Stimulated activated CD4-positive, alpha-beta T cell treated with anti-CD3 and anti-CD28 coated beads, Interleukin-4, amount 100 ng/mL, for 4 hours (primary cell): ENCODE measurements at regions not wholly inside any gene's neighbourhood (a gene's known extent, or its start where the extent isn't known, plus 50 kb on each side); places are given as distances from the start of the nearest gene placed in this dataset.
"Not testable (repeated sequence)": the region's sequence is repeated elsewhere in the genome, so short reads cannot be mapped to it uniquely, and the experiment has no call there.

ENCODE experiments used
- DNase-seq, 2 experiments: peaks; one replicate each; pipeline ENCODE4 v3.0.0-alpha.2; 2020

- DNase-seq, result not testable (repeated sequence)
Observed at GRCh38 chr5:5831622-5832021, 409.1 kb downstream of the ICE1 start.

- DNase-seq, result no peak
Observed at GRCh38 chr5:5828619-5829018, 406.1 kb downstream of the ICE1 start.

- DNase-seq, result no peak
Observed at GRCh38 chr5:5826911-5827310, 404.4 kb downstream of the ICE1 start.

GRCh38 chr5:5822729-5823257, 400.3 kb downstream of the ICE1 start:
- no peak for DNase-seq

GRCh38 chr5:5816960-5817359, 394.5 kb downstream of the ICE1 start:
- no peak for DNase-seq

- DNase-seq, result no peak
Observed at GRCh38 chr5:5813441-5813840, 391.0 kb downstream of the ICE1 start.

- DNase-seq, result no peak
Observed at GRCh38 chr5:5810461-5810860, 388.0 kb downstream of the ICE1 start.

- DNase-seq, result no peak
Observed at GRCh38 chr5:5805916-5806315, 383.4 kb downstream of the ICE1 start.

GRCh38 chr5:5804478-5805233, 382.2 kb downstream of the ICE1 start:
- DNase-seq, result no peak

- DNase-seq, result no peak
Observed at GRCh38 chr5:5800801-5801761, 378.6 kb downstream of the ICE1 start.

GRCh38 chr5:5799826-5800225, 377.3 kb downstream of the ICE1 start:
- no peak for DNase-seq

- no peak for DNase-seq
Observed at GRCh38 chr5:5799229-5799628, 376.8 kb downstream of the ICE1 start.

- no peak for DNase-seq
Observed at GRCh38 chr5:5798462-5798861, 376.0 kb downstream of the ICE1 start.

GRCh38 chr5:5798041-5798440, 375.6 kb downstream of the ICE1 start:
- no peak for DNase-seq

- no peak for DNase-seq
Observed at GRCh38 chr5:5795074-5795771, 372.7 kb downstream of the ICE1 start.

- no peak for DNase-seq
Observed at GRCh38 chr5:5794118-5794560, 371.7 kb downstream of the ICE1 start.

GRCh38 chr5:5793242-5794117, 371.0 kb downstream of the ICE1 start:
- no peak for DNase-seq

- DNase-seq, result no peak
Observed at GRCh38 chr5:5792106-5792505, 369.6 kb downstream of the ICE1 start.

- no peak for DNase-seq
Observed at GRCh38 chr5:5788793-5789192, 366.3 kb downstream of the ICE1 start.

GRCh38 chr5:5787373-5787772, 364.9 kb downstream of the ICE1 start:
- DNase-seq, result no peak

- no peak for DNase-seq
Observed at GRCh38 chr5:5784101-5784500, 361.6 kb downstream of the ICE1 start.

- DNase-seq, result no peak
Observed at GRCh38 chr5:5783021-5783420, 360.5 kb downstream of the ICE1 start.
